SU-DHL-6 (cell line): ENCODE measurements at regions not wholly inside any gene's neighbourhood (a gene's known extent, or its start where the extent isn't known, plus 50 kb on each side); places are given as distances from the start of the nearest gene placed in this dataset.

Experiments used
- CTCF ChIP-seq: fragments of 200-600 bp; sonication (generic); IDR thresholded peaks from one replicate; pipeline ENCODE4 v1.5.1; 2017; ENCODE audit warnings: antibody characterized with exemption, mild to moderate bottlenecking, low read length, moderate library complexity; ENCODE audit not compliant: insufficient read depth, poor library complexity, severe bottlenecking
- EZH2phosphoT487 ChIP-seq: fragments of 200-600 bp; sonication (generic), shearing (Covaris generic); conservative IDR thresholded peaks from 2 replicates; pipeline ENCODE4 v1.6.1; 2018; ENCODE audit warnings: mild to moderate bottlenecking, antibody characterized with exemption, low read length, moderate library complexity, mixed read lengths

- no peak for TF ChIP-seq EZH2phosphoT487
- TF ChIP-seq CTCF = no peak
Observed at GRCh38 chr18:28432339-28432738, 255.4 kb upstream of the CDH2 start.
